ENCODE measurements at regions not wholly inside any gene's neighbourhood (a gene's known extent, or its start where the extent isn't known, plus 50 kb on each side); places are given as distances from the start of the nearest gene placed in this dataset.

GRCh38 chr7:18133921-18134320 is 106.3 kb upstream of the PRPS1L1 start:
- no peak overlapping the region for H2AK5ac ChIP-seq (ENCODE audit: low read depth, low read length)
- H3K4ac ChIP-seq (ENCODE audit: low read depth, low read length): no peak overlapping the region
- no peaks in the 10 kb centered on the region for H3K9me1 ChIP-seq (ENCODE audit: insufficient read depth, low read length)
- no peak overlapping the region for H2BK120ac ChIP-seq (ENCODE audit: low read depth, low read length)
- no peak overlapping the region for H2AFZ ChIP-seq (replicated peaks; ENCODE audit: low read length, poor library complexity)
- no peak overlapping the region for H3K14ac ChIP-seq (replicated peaks; ENCODE audit: low read depth, low read length)
- ATAC-seq (ENCODE audit: low read depth): no peak
- dilution Hi-C loops (cut with HindIII; ENCODE audit: low sequenced_read_pairs, unreplicated experiment): no loop called here
- ChIA-PET POLR2A (ENCODE audit: unreplicated experiment) (no interaction called here), CTCF (no interaction called here)
- no peak overlapping the region for H3K4me2 ChIP-seq (ENCODE audit: low read depth, low read length)
- H4K91ac ChIP-seq (ENCODE audit: insufficient read depth, low read depth, low read length): no peak overlapping the region
- intact Hi-C loops (cut with micrococcal nuclease): no loop called here
- H4K5ac ChIP-seq (ENCODE audit: low read depth, low read length): no peak overlapping the region
- H3K9ac ChIP-seq (ENCODE audit: low read depth, low read length): no peak overlapping the region
- H2AK9ac ChIP-seq (replicated peaks; ENCODE audit: low read depth, low read length, poor library complexity): no peak overlapping the region
- H4K20me1 ChIP-seq (ENCODE audit: insufficient read depth, low read length): no peaks in the 10 kb centered on the region
- TF ChIP-seq MXI1 (IDR thresholded peaks at IDR 0.05; ENCODE audit: borderline replicate concordance, low read depth, low read length): no peak
- no peak overlapping the region for H3K27ac ChIP-seq (ENCODE audit: insufficient read depth, low read length)
- no peaks in the 10 kb centered on the region for H3K79me1 ChIP-seq (ENCODE audit: low read depth in 1 of 2, low read length in 2 of 2)
- no peaks in the 10 kb centered on the region for H3K4me1 ChIP-seq (ENCODE audit: control insufficient read depth, insufficient read depth, low read length)
- no CpG with 5 or more reads among the region's 3 CpGs for whole genome bisulfite sequencing, 2 experiments (ENCODE audit: extremely low coverage in 2 of 2, insufficient read length in 1 of 2)
- no peak overlapping the region for H2BK20ac ChIP-seq (ENCODE audit: low read depth, low read length)
- no peaks in the 10 kb centered on the region for H3K36me3 ChIP-seq (ENCODE audit: control insufficient read depth, insufficient read depth, low read length)
- H3K27me3 ChIP-seq (ENCODE audit: control insufficient read depth, insufficient read depth, low read length): no peaks in the 10 kb centered on the region; the same call in 1 of the 2 replicates
- no peak overlapping the region for H3K23ac ChIP-seq (ENCODE audit: low read depth, low read length)
- H2BK5ac ChIP-seq (ENCODE audit: low read depth, low read length, poor library complexity, severe bottlenecking): no peak overlapping the region
- H3K56ac ChIP-seq (ENCODE audit: extremely low read depth, insufficient read depth, low read length): no peak overlapping the region
- H2BK15ac ChIP-seq (ENCODE audit: low read depth, low read length): no peak overlapping the region
- H3K4me3 ChIP-seq (ENCODE audit: insufficient read depth, low read depth, low read length): no peak overlapping the region
- no peak overlapping the region for H4K8ac ChIP-seq (ENCODE audit: low read depth in 2 of 2, low read length in 2 of 2)
- in situ Hi-C loops (cut with MboI; ENCODE audit: low sequenced_read_pairs): no loop called here
- no peak overlapping the region for H3K18ac ChIP-seq (ENCODE audit: low read depth, low read length)
- no peaks in the 10 kb centered on the region for H3K9me3 ChIP-seq (ENCODE audit: control insufficient read depth, insufficient read depth, low read length)
- no TSS peak for BruUV-seq (replicated peaks)
- DNase-seq: no peak

Data from IMR-90 (cell line).